ENCODE measurements at regions not wholly inside any gene's neighbourhood (a gene's known extent, or its start where the extent isn't known, plus 50 kb on each side); places are given as distances from the start of the nearest gene placed in this dataset.
A peak's percentile ranks its signal among the peaks of the same experiment; 100 is the strongest.

DNA sequence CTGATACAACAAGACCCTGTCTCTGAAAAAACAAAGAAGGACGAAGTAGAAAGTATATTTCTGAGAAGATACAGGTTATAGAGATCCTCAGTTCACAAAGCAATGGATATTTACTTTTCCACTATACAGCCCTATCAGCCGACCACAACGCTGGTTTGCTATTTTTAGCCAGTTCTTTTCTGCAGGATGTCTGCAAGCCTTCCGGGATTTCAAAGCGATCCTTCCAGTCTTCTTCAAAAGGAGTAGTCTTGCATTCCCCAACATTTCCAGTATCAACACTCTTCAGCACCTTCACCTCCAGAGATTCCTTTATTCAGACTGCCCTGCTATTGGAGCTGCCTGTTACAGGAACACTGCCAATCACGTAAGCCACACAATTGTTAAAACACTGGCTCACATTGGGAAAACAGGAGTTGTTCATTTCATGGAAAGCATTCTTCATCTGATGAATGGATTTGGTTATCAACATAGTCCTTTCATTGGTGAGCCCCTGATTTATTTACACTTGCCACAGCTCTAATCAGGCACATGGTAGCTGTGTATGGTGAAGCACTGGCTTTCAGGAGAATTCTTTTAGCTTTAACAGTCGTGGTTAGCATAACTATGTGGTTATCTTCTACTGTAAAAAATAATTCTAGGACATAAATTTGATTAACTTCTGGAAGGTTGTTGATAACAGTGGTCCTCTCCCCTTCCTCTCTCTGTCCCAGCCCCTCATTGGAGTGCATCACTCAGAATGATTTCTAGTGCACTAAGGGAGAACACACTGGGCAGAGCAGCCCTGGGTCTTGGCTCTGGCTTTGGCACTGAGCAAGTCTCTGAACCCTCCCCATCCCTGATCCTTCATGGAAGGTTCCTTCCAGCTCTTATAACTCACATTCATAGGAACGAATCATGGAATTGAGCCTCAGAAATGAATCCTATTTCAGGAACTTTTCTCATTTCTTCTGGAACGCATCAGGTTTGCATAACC lies 109.9 kb upstream of the SORBS2 start:
- no peak for FAIRE-seq
- no peak for DNase-seq (ENCODE audit: low spot score in 2 of 2)

DNA sequence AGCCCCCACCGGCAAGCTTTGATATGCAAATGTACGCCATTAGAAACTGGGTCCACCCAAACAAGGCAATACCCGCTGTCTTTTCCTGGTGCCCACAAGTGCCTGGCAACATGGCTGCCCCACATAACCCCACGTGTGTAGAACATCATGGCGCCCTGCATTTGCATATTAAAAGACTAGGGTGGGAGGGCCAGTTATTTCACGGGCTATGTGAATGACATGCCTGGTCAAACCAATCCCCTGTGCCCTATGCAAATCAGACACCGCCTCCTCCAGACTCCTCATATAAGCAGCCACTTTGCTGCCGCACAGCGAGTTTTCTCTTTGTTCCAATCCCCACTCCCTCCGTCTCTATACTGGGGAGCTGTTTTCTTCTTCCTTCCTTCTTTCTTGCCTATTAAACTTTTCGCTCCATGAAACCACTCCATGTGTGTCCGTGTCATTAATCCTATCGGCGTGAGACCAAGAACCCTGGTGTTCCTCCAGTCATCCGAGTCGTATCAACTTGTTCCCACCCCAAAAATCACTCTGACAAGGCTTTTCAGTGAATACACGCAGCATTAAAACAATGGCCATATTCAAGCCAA lies 112.6 kb upstream of the SORBS2 start:
- no peak for FAIRE-seq
- DNase-seq (ENCODE audit: low spot score in 2 of 2): no peak

DNA sequence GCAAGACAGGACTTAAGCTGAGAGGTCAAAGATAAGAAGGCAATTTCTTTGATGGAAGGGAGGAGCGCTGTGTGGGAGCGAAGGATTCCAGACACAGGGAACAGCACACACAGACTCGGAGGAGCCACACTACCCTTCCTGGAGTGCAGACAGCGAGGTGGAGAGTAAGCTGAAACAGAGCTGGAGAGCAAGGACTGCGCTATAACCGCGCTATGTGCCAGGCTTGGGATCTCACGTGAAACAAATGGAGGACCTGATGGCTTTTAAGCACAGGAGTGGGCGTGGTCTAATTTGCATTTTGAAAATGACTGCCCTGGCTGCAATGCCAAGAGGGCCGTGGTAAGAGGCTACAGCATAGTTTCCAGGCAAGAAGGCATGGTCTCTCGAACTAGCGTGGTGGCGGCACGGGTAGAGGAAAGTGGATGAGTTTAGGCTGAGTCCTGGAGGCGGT lies 113.9 kb upstream of the SORBS2 start:
- no peak for DNase-seq (ENCODE audit: low spot score in 2 of 2)
- FAIRE-seq: no peak

DNA sequence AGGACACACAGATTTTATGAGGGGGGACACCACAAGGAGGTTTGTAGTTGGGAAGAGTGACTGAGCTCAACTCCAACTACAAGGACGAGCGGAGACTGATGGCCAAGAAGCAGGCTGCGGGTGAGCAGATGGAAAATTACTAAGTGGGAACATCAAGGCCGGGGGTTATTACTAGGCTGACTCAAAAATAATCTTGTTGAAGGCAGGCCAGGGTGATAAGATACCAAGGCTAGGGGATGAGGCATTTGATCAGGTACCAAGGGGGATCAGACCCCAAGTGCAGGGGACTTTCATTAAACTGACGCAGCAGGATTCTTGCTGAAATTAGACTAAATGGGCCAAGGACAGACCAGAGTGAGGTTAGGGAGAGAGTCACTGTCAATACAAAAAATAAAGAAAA lies 119.4 kb upstream of the SORBS2 start:
- DNase-seq (ENCODE audit: low spot score in 2 of 2): no peak
- no peak for FAIRE-seq

DNA sequence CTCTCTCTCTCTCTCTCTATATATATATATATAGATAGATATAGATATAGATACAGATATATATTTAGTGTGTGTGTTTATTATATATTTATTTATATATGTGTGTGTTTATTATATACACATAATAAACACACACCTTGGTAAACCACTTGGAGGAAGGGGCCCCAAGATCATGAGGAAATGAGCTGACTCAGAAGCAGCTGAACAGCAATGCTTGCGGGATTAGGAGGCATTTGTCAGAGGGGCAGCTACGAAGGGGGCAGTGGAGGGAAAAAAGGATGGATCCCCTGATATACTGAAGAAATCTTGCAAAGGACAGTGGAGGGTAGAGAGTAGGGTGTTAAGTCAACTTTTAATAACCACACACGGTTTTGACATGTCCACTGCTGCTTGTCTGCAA lies 120.0 kb upstream of the SORBS2 start:
- FAIRE-seq (no peak), DNase-seq (ENCODE audit: low spot score in 2 of 2) (no peak)

DNA sequence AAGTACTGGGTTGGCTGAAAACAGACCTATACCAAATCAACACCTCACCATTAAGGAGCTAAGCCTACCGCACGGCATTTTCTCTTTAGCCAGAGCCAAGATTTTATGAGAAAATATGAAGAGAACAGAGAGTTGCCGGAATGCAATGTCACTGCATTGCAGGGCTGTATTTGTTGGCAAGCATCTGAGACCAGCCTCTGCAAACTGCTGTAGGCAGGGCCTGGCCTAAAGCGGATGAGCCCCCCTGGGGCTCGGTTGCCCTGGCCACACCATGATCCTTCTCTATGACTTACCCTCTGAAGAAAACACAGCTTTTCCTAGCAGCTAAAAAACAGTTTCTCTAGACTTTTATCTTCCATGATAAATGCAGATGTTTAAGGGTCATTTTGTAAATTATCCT lies 120.5 kb upstream of the SORBS2 start:
- DNase-seq (ENCODE audit: low spot score in 2 of 2): no peak
- FAIRE-seq: no peak

DNA sequence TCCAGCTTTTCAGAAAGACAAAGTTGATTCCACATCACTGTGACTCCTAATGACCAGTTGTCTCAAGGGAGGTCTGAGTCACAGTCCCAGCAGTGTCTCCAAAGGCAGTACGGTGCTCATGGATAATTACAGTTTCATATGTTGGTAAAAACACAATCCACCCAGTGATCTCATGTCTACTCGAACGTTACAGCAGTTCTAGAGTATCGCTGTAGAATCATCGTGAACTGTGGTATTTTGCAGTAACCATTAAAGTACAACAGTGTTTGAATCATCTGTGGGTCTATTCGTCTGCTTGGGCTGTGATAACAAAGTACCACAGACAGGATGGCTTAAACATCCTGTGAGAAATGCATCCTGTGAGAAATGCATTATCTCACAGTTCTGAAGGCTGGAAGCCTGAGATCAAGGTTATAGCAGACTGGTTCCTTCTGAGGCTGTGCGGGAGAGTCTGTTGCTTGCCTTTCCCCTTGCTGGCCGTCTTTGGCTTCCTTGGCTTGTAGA lies 121.1 kb upstream of the SORBS2 start:
- peak in 1 of 2 donors; percentile 20 for DNase-seq (ENCODE audit: low spot score in 2 of 2)
- no peak for FAIRE-seq

DNA sequence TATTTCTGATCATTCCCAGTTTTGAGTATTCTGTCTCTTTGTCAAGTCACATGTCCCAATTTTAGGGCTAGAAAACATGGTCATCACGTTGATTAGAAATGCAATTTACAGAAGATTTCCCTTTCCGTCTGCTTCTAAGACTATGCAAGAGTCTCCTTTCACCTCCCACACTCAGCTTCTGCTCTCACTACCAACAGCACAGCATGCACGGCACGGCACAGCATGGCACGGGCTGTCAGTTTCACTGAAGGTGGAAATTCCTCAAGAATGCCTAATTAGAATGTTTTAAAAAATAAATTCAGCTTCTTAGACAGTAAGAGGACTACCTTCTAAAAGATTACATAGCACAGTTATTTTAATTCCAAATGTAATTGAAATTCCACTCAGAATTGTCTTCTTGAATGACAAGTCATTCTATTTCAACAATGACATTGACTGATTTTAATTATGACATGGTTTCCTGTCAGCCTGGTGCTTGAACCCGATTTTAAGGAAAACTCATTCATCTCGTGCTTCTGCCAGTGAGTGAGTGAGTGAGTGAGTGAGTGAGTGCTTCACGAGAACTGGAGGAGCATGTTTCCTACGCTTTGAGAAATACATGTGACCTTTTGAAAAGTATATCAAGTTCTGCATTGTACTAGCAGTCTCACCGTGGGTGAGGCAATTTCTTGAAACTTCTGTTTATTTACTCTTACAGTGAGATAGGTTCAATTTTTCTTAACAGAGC lies 124.8 kb upstream of the SORBS2 start:
- FAIRE-seq: no peak
- DNase-seq (ENCODE audit: low spot score in 2 of 2): no peak

DNA sequence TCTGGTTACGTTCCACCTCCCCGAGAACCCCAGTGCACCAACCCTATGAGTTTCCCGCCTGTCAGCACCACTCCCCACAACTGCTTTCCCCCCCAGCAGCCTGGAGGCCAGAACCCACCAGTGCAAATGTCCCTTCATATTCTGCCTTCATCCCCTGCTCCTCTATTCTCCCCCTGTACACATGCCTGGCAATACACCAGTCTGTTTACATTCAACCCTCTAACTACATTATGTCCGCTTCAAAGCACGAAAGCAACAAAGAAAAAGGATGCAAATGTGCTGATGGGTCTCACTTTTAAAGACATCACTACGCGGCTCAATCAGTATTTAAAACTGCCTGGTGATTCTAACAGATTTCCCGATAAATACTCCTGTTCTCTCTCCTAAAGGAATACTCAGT lies 126.7 kb upstream of the SORBS2 start:
- FAIRE-seq: no peak
- no peak for DNase-seq (ENCODE audit: low spot score in 2 of 2)

DNA sequence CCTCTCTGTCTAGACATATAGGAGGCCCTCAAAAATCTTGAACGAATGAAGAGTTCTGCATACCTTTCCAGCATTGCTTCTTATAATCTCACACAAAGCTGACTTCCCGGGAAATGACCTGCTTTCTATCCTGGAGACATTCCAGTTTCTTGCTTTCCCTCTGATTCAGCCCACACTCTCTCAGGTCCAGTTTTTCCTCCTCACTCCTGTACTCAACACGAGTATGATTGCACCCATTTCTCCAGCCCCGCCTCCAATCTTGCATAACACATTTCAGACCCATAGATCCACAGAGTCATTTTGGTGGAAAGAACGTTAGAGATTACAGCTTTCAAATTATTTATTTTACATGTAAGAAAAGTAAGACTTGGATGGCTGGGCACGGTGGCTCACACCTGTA lies 127.5 kb upstream of the TLR3 start:
- no peak for DNase-seq (ENCODE audit: low spot score in 2 of 2)
- no peak for FAIRE-seq

DNA sequence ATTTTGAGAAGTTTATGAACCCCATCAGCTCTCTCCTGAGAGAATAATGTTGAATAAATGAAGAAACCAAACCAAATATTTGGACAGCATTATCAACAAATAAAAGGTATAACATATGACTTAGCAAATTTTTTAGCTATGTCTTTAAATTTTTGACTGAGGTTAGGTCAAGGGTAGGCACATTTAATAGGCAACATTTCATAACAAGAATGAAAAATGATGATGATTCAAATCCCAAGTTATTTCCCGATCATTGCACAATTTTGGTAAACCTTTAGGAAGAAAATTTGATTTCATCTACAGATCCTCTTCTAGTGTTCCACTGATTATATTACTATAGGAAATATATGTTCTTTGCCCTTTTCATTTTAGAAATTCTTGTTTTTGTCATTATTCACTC lies 123.7 kb upstream of the TLR3 start:
- no peak for DNase-seq (ENCODE audit: low spot score in 2 of 2)
- FAIRE-seq: no peak

DNA sequence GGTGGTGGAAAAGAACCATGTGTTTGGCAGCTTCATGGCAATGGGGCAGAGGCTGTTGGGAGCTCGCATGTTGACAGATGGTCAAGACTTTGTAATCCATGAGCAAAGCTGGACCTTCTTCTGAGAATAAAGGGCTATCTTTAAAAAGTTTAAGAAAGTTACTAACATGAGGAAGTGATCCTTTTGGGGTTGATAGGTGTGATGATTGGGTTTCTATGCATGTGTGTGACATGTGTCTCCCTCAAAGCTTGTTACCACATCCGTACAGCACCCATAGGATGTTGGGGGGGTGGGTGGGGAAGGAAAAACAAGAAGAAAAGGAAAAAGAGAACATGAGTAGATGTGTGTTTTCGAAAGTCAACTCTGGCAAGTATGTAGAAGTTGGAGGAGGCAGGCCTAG lies 123.0 kb upstream of the TLR3 start:
- FAIRE-seq (no peak), DNase-seq (ENCODE audit: low spot score in 2 of 2) (no peak)

DNA sequence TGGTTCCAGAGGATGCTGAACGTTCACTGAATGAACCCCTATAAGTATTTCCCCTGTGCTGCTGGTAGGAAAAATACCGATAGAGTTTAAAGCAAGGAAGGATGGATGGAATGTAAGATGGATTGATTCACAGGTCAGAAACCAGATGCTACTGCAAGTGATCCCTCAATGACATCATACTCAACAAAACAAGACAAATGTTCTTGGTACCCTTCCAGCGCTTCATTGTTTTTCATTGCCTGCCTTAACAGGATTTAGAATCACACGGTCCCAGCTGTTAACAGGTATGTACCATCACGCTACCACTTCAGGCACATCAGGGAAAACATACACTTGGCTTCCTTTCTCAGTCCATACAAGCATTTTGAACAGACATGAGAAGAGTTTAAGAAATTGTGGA lies 118.1 kb upstream of the TLR3 start:
- FAIRE-seq (no peak), DNase-seq (ENCODE audit: low spot score in 2 of 2) (no peak)

DNA sequence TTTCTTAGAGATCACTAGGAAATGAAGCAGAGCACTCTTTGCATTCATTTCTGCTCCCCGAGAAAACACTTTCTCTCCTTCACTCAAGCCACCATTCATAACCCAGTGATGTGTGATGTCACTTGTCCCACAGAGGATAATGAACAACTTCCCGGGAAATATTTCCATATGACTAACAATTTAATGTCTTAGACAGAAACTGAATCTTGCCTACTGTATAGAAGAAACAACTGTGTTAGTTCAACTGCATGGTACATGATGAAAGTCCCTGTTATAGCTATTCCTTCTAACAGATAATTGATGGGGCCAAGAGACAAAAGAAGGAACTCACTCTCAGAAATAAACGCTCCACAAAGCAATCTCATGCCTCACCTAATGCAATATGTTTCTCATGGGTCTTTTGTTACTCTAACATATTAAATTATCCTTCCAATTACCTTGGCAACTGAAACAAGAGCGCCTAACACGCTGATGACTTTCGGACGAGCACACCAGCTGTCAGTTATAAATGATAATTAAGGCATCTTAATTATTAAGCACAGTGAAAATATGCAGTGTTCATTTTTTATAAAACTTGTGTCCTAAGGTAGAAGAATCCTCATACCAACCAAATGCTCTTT lies 113.7 kb upstream of the TLR3 start:
- FAIRE-seq: no peak
- DNase-seq (ENCODE audit: low spot score in 2 of 2): no peak

DNA sequence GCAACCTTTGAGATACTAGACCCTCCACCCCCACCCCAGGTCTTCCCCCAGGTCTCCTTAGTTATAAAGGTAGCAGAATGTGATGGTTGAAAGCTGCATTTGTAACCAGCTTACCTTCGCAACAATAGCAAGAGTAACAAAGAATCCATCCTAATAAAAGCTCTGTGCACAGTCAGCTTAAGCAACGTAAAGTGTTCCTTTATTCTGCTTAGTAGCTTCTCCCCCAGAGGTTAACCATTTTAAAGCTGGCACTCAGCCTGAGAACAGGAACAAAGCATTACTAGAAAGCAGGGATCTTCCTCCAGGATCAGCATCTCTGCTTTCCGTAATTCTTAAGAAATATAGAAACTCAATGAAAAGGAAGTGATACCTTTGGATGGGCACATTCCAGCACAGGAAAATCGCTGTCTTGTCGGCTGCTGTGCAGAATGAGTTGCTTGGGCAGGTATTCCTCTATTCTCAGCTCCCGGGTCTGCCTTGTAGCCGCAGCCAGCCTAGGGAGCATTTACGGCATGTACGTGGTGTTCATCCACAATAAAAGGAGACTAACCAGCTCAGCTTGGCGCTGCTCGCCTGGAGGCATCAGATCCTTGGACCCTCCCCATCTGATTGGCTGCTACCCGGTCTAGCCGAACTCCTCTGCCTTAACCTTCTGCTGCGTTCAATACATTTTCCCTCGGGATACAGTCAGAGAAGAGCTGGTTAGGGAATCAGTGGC lies 113.0 kb upstream of the TLR3 start:
- FAIRE-seq: no peak
- DNase-seq (ENCODE audit: low spot score in 2 of 2): no peak

DNA sequence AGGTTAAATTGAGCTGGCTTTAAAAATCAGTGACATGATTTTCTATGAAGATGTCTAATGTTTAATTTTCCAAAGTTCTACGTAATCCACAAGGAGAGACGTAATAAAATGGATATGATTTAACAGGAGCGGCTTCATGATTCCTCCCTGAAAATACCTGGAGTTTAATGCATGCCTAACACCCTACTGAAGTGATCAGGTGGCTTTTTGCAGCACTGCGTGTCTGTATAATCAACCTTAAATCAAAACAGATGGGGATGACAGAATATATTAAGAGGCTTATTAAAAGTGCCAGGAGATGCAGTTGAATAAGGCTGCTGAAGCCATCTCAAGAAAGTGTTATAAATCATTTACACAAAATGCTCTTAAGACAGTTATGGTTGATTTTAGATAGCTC lies 112.4 kb upstream of the TLR3 start:
- DNase-seq (ENCODE audit: low spot score in 2 of 2) (no peak), FAIRE-seq (no peak)

DNA sequence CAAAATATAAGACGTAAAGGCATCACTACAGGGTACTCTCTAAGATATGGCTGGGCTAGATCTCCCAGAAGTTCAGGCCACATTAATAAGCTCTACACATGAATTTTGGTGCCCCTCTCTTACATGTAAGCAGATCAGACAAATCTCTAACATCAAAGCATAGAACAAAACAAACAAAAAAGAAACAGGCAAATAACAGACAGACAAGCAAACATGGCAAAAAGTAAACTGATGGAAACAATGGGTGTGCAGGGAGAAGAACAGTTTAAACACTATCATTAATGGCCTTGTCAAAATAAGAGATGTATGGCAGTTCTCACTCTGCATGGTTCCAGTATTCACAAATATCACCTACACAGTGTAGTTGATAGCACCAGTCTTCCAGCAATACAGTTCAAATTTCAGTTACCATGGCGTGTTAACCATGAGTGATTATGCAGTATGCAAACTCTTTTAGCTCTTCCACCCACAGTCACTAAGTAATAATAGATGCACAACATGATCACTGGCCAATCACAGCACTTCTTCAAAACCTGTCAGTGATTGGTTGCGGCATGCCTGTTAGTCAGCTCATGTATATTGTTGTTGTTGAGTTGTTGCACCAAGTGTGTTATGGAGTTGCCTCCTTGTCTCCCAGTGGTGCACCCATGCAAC lies 110.7 kb upstream of the TLR3 start:
- DNase-seq (ENCODE audit: low spot score in 2 of 2) (no peak), FAIRE-seq (no peak)

DNA sequence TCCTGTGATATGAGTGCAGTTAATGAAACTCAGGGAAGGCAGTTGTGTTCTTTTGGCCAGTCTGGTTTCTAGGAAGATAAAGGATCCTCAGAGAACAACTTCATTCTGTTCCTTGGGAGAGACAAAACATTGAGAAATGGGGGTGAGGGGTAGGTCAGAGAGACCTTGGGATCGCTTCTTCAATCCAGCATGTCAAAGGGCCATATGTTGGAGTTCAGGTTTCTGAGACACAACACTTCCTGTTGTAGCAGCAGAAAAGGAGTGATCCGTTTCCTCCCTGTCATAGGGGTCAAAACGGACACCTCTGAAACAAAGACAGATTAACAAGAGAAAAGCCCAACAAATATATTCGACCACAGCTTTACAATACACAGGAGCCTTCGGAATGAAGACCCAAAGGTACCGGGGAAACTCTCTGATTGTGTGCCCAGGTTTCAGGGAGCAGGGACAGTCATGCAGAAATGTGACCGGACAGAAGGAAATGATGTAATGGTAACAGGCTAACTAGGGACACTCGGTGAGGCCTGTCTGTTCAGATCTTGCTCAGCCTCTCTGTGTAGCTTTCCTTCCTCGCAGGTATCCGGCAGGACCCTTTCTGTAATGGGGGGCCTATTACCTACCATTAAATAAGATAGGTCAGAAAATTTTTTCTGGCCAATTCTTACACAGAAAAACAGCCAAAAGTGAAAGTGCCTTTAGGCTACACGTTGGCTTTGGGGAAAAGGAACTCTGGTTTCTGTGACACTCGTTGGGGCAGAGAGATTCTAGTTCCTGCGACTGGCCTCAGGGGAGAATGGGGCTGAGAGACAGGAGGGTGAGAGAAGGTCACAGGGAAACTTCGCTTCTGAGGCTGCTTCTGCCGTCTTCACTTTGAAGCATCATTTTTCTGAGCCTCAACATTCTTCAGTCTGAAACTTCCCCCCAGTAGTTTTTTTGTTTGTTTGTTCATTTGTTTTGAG lies 103.3 kb upstream of the TLR3 start:
- FAIRE-seq (no peak), DNase-seq (ENCODE audit: low spot score in 2 of 2) (no peak)

Data from frontal cortex (tissue), 3 donors.